ENCODE measurements at regions not wholly inside any gene's neighbourhood (a gene's known extent, or its start where the extent isn't known, plus 50 kb on each side); places are given as distances from the start of the nearest gene placed in this dataset.

- no peak overlapping the region for H3K4me3 Mint-ChIP-seq (ENCODE audit: unreplicated experiment)
- DNase-seq (ENCODE audit: low spot score) = no peak
- H3K27me3 Mint-ChIP-seq (ENCODE audit: unreplicated experiment) = no peaks in the 10 kb centered on the region
- no peaks in the 10 kb centered on the region for H3K9me3 Mint-ChIP-seq (ENCODE audit: unreplicated experiment)
- H3K27ac Mint-ChIP-seq (ENCODE audit: unreplicated experiment) = no peak overlapping the region
- peaks cover 14% of the 10 kb centered on the region for H3K4me1 Mint-ChIP-seq (ENCODE audit: unreplicated experiment)
- no peak for TF ChIP-seq CTCF (IDR thresholded peaks at IDR 0.05; ENCODE audit: unreplicated experiment)
- H3K36me3 Mint-ChIP-seq (ENCODE audit: low read depth, unreplicated experiment) = no peaks in the 10 kb centered on the region
These were observed 243.6 kb upstream of the CSNK1A1L start for GRCh38 chr13:37348916-37349643.

GRCh38 chr13:37345869-37346268 lies 240.4 kb upstream of the CSNK1A1L start:
- DNase-seq (ENCODE audit: low spot score) = no peak
- no peaks in the 10 kb centered on the region for H3K9me3 Mint-ChIP-seq (ENCODE audit: unreplicated experiment)
- TF ChIP-seq CTCF (IDR thresholded peaks at IDR 0.05; ENCODE audit: unreplicated experiment) = no peak
- no peak overlapping the region for H3K27ac Mint-ChIP-seq (ENCODE audit: unreplicated experiment)
- peaks cover 16% of the 10 kb centered on the region for H3K4me1 Mint-ChIP-seq (ENCODE audit: unreplicated experiment)
- H3K27me3 Mint-ChIP-seq (ENCODE audit: unreplicated experiment) = no peaks in the 10 kb centered on the region
- H3K4me3 Mint-ChIP-seq (ENCODE audit: unreplicated experiment) = no peak overlapping the region
- no peaks in the 10 kb centered on the region for H3K36me3 Mint-ChIP-seq (ENCODE audit: low read depth, unreplicated experiment)

DNA sequence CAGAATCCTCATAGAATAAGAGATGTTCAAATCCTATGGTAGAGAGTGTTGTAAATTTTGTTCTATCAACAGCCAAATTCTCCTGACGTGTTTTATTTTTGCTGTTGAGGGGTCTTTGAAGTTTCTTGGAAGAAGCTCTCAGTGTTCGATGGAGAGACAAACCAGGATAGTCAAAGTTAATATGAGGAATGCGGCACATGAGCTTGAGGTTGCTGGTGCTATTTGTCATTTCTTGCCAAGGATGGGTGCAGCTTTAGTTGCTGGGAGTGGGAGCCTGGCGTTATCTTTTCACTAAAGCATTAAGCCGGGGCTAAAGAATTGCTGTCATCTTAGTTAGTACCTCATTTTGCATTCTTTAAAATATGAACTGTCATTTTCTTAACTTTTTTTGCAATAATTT lies 239.9 kb upstream of the CSNK1A1L start:
- Mint-ChIP-seq H3K27me3 (ENCODE audit: unreplicated experiment) (no peaks in the 10 kb centered on the region), H3K36me3 (ENCODE audit: low read depth, unreplicated experiment) (no peaks in the 10 kb centered on the region), H3K4me1 (ENCODE audit: unreplicated experiment) (peaks cover 16% of the 10 kb centered on the region), H3K27ac (ENCODE audit: unreplicated experiment) (no peak overlapping the region), H3K4me3 (ENCODE audit: unreplicated experiment) (no peak overlapping the region), H3K9me3 (ENCODE audit: unreplicated experiment) (no peaks in the 10 kb centered on the region)
- TF ChIP-seq CTCF (IDR thresholded peaks at IDR 0.05; ENCODE audit: unreplicated experiment) = no peak
- no peak for DNase-seq (ENCODE audit: low spot score)

- Mint-ChIP-seq H3K4me1 (ENCODE audit: unreplicated experiment) (peaks cover 16% of the 10 kb centered on the region), H3K27ac (ENCODE audit: unreplicated experiment) (no peak overlapping the region), H3K4me3 (ENCODE audit: unreplicated experiment) (no peak overlapping the region), H3K9me3 (ENCODE audit: unreplicated experiment) (no peaks in the 10 kb centered on the region), H3K36me3 (ENCODE audit: low read depth, unreplicated experiment) (no peaks in the 10 kb centered on the region), H3K27me3 (ENCODE audit: unreplicated experiment) (no peaks in the 10 kb centered on the region)
- TF ChIP-seq CTCF (IDR thresholded peaks at IDR 0.05; ENCODE audit: unreplicated experiment) = no peak
- no peak for DNase-seq (ENCODE audit: low spot score)
These were observed 238.6 kb upstream of the CSNK1A1L start for GRCh38 chr13:37344056-37344455.

GRCh38 chr13:37342205-37342604 lies 236.7 kb upstream of the CSNK1A1L start:
- Mint-ChIP-seq H3K4me3 (ENCODE audit: unreplicated experiment) (no peak overlapping the region), H3K9me3 (ENCODE audit: unreplicated experiment) (no peaks in the 10 kb centered on the region)

More at GRCh38 chr13:37342205-37342604, 236.7 kb upstream of the CSNK1A1L start:
- no peak for TF ChIP-seq CTCF (IDR thresholded peaks at IDR 0.05; ENCODE audit: unreplicated experiment)
- Mint-ChIP-seq H3K27ac (ENCODE audit: unreplicated experiment) (no peak overlapping the region), H3K36me3 (ENCODE audit: low read depth, unreplicated experiment) (no peaks in the 10 kb centered on the region), H3K4me1 (ENCODE audit: unreplicated experiment) (peaks cover 11% of the 10 kb centered on the region), H3K27me3 (ENCODE audit: unreplicated experiment) (no peaks in the 10 kb centered on the region)
- no peak for DNase-seq (ENCODE audit: low spot score)

Measured in endothelial cell (in vitro differentiated cells).